Ishikawa (cell line): ENCODE measurements at regions not wholly inside any gene's neighbourhood (a gene's known extent, or its start where the extent isn't known, plus 50 kb on each side); places are given as distances from the start of the nearest gene placed in this dataset.

Experiments used
- MAX ChIP-seq: IDR thresholded peaks from 2 replicates; pipeline ENCODE4 v1.6.1; 2012
- TAF1 ChIP-seq: IDR thresholded peaks from 2 replicates; pipeline ENCODE4 v1.6.1; 2012; ENCODE audit warnings: low read depth, mild to moderate bottlenecking
- YY1 ChIP-seq: IDR thresholded peaks from 2 replicates; pipeline ENCODE4 v1.6.1; 2012; ENCODE audit warnings: low read depth

- no peak for TF ChIP-seq TAF1
- TF ChIP-seq YY1 = no peak
- TF ChIP-seq MAX = no peak
Measured at GRCh38 chr1:30359539-30360220, 363.7 kb downstream of the MATN1 start.
